Nephron (organoid): ENCODE measurements at regions not wholly inside any gene's neighbourhood (a gene's known extent, or its start where the extent isn't known, plus 50 kb on each side); places are given as distances from the start of the nearest gene placed in this dataset.
"Not testable (repeated sequence)": the region's sequence is repeated elsewhere in the genome, so short reads cannot be mapped to it uniquely, and the experiment has no call there.

Experiments used
- H3K27ac Mint-ChIP-seq, 3 experiments: 2 replicates each; pipeline ENCODE4 v1.8.0; 2020; ENCODE audit warnings: mixed read lengths in 3 of 3, mild to moderate bottlenecking in 2 of 3, moderate library complexity in 1 of 3
- H3K27me3 Mint-ChIP-seq: 2 replicates; pipeline ENCODE4 v1.8.0; 2021; ENCODE audit warnings: low read depth, mild to moderate bottlenecking, moderate library complexity, mixed read lengths
- H3K36me3 Mint-ChIP-seq: 2 replicates; pipeline ENCODE4 v1.8.0; 2020; ENCODE audit warnings: low read depth, mixed read lengths
- H3K4me1 Mint-ChIP-seq: 2 replicates; pipeline ENCODE4 v1.8.0; 2020; ENCODE audit warnings: mixed read lengths
- H3K4me3 Mint-ChIP-seq, 3 experiments: 2 replicates each; pipeline ENCODE4 v1.8.0; 2020; ENCODE audit warnings: mild to moderate bottlenecking in 3 of 3, mixed read lengths in 3 of 3, moderate library complexity in 2 of 3
- H3K9me3 Mint-ChIP-seq: 2 replicates; pipeline ENCODE4 v1.8.0; 2020; ENCODE audit warnings: mixed read lengths
- TF ChIP-seq, protein P1 (sequence below), 3 experiments: fragments of 200-600 bp; sonication (generic); IDR thresholded peaks; one replicate each; pipeline ENCODE4 v1.5.0; 2021; ENCODE audit warnings: antibody characterized with exemption in 3 of 3; ENCODE audit not compliant: unreplicated experiment in 3 of 3

DNA sequence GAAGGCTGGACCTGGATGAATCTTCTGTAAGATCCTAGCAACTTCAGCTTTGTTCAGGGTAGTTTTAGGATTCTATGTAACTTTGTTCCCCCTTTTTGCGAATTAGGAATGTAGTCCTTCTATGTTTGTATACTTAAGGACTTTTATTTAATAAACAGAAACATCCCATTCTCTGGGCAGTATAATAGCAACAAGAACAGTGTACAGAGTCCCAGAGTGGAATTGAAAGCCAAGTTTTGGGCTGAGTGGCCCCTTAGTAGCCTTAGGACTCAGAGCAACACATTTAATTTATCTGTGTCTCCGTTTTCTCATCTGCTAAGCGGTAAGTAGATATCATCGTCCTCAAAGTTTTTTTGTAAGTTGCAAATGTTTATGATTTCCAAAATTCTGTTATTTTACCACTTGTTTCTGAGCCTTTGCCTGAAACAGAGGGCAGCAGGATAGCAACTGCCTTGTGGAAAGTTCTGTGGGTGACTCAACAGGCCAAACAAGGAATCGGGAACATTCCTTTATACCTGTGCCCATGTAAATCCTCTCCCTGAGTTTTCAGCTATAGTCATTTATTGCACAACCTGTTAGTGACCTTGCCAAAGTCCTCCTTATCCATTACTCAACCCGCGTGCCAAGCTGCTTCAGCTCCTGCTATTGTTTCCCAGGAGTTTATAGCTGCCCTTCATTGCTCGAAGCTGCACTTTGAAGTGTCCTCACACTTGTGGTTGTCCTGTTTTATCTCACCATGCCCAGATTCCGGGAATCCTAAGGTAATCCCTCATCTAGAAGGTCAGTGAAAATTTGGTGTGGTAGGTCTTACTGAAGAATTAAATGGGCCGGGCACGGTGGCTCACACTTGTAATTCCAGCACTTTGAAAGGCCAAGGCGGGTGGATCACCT, 199.1 kb upstream of the AHR start:
- no peak overlapping the region for H3K27ac Mint-ChIP-seq
- H3K9me3 Mint-ChIP-seq: no peaks in the 10 kb centered on the region
- no peaks in the 10 kb centered on the region for H3K36me3 Mint-ChIP-seq
- no peaks in the 10 kb centered on the region for H3K4me1 Mint-ChIP-seq
- no peak overlapping the region for H3K4me3 Mint-ChIP-seq
- TF ChIP-seq, protein P1, sequence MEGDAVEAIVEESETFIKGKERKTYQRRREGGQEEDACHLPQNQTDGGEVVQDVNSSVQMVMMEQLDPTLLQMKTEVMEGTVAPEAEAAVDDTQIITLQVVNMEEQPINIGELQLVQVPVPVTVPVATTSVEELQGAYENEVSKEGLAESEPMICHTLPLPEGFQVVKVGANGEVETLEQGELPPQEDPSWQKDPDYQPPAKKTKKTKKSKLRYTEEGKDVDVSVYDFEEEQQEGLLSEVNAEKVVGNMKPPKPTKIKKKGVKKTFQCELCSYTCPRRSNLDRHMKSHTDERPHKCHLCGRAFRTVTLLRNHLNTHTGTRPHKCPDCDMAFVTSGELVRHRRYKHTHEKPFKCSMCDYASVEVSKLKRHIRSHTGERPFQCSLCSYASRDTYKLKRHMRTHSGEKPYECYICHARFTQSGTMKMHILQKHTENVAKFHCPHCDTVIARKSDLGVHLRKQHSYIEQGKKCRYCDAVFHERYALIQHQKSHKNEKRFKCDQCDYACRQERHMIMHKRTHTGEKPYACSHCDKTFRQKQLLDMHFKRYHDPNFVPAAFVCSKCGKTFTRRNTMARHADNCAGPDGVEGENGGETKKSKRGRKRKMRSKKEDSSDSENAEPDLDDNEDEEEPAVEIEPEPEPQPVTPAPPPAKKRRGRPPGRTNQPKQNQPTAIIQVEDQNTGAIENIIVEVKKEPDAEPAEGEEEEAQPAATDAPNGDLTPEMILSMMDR (IDR thresholded peaks at IDR 0.05; ENCODE audit: unreplicated experiment in 3 of 3): no peak
- peaks cover 9% of the 10 kb centered on the region for H3K27me3 Mint-ChIP-seq

GRCh38 chr7:17099974-17100509, 198.4 kb upstream of the AHR start:
- H3K27ac Mint-ChIP-seq, H3K4me3 Mint-ChIP-seq, H3K27me3 Mint-ChIP-seq, H3K4me1 Mint-ChIP-seq, H3K36me3 Mint-ChIP-seq, H3K9me3 Mint-ChIP-seq: not testable (repeated sequence)

DNA sequence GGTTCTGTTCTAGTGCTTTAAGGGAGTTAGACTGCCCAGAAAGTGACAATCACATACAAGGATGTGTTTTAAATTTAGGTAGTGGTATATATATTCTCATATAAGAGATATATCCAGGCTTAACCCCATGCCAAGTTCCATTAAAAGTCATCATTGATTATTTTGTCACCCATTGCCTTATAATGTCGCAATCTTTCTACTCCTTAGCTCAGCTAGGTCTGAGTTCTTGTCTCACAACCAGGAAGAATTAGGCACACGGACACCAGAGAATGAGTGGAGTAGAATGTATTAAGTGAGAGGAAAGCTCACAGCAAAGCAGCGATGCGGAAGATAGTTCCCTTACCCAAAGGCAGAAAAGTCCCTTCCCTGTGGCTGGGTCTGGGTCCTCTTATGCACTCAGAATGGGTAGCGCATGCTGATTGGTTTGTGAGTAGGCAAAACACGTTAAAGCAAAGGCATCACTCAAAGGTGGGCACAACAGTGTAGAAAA, 197.2 kb upstream of the AHR start:
- no peak overlapping the region for H3K27ac Mint-ChIP-seq
- no peak overlapping the region for H3K4me3 Mint-ChIP-seq
- H3K36me3 Mint-ChIP-seq: no peaks in the 10 kb centered on the region
- TF ChIP-seq, protein P1 (IDR thresholded peaks at IDR 0.05; ENCODE audit: unreplicated experiment in 3 of 3): no peak
- peaks cover 6% of the 10 kb centered on the region for H3K27me3 Mint-ChIP-seq
- H3K4me1 Mint-ChIP-seq: no peaks in the 10 kb centered on the region
- H3K9me3 Mint-ChIP-seq: no peaks in the 10 kb centered on the region

- H3K27me3 Mint-ChIP-seq: no peaks in the 10 kb centered on the region
- TF ChIP-seq, protein P1 (IDR thresholded peaks at IDR 0.05; ENCODE audit: unreplicated experiment in 3 of 3): no peak
Measured at GRCh38 chr7:17103170-17103569, 195.3 kb upstream of the AHR start.

DNA sequence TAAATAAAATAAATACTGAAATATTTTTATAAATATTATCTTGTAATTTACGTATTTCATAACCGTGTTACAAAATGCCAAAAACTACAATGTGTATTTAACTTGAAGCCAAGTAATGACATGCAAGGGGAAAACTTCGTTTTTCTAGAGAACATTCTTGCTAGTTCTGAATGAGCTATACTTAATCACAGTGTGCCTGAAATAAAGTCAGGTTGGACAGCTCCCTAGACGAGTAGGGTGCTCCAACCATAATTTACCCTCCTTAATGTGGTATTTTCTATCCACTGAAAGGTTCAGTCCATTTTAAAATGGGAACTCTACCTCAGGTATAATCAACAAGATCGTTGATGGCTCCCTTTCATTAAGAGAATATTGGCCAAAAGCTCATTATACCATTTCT, 194.5 kb upstream of the AHR start:
- peaks cover 2% of the 10 kb centered on the region for H3K4me1 Mint-ChIP-seq
- H3K27me3 Mint-ChIP-seq: no peaks in the 10 kb centered on the region
- no peaks in the 10 kb centered on the region for H3K9me3 Mint-ChIP-seq
- no peaks in the 10 kb centered on the region for H3K36me3 Mint-ChIP-seq
- H3K27ac Mint-ChIP-seq: no peak overlapping the region
- TF ChIP-seq, protein P1 (IDR thresholded peaks at IDR 0.05; ENCODE audit: unreplicated experiment in 3 of 3): no peak
- no peak overlapping the region for H3K4me3 Mint-ChIP-seq

More at GRCh38 chr7:17103170-17103569, 195.3 kb upstream of the AHR start:
- H3K27ac Mint-ChIP-seq: no peak overlapping the region
- no peaks in the 10 kb centered on the region for H3K9me3 Mint-ChIP-seq
- H3K36me3 Mint-ChIP-seq: no peaks in the 10 kb centered on the region
- no peaks in the 10 kb centered on the region for H3K4me1 Mint-ChIP-seq
- H3K4me3 Mint-ChIP-seq: no peak overlapping the region

- Mint-ChIP-seq H3K27me3 (no peaks in the 10 kb centered on the region), H3K36me3 (no peaks in the 10 kb centered on the region), H3K27ac (no peak overlapping the region), H3K4me3 (no peak overlapping the region), H3K4me1 (peaks cover 5% of the 10 kb centered on the region), H3K9me3 (no peaks in the 10 kb centered on the region)
- TF ChIP-seq, protein P1 (IDR thresholded peaks at IDR 0.05; ENCODE audit: unreplicated experiment in 3 of 3): no peak
Measured at GRCh38 chr7:17104419-17104818, 194.0 kb upstream of the AHR start.
